ACHN (cell line): ENCODE measurements at regions not wholly inside any gene's neighbourhood (a gene's known extent, or its start where the extent isn't known, plus 50 kb on each side); places are given as distances from the start of the nearest gene placed in this dataset.
"Not testable (repeated sequence)": the region's sequence is repeated elsewhere in the genome, so short reads cannot be mapped to it uniquely, and the experiment has no call there.

Experiments
- DNase-seq: peaks from one replicate; pipeline ENCODE4 v3.0.0-alpha.2; 2015
- in situ Hi-C: cut with HindIII; loops from 2 replicates; pipeline ENCODE4 v1.10.0; 2017; ENCODE audit warnings: low sequenced_read_pairs, low pct_ligation_motif_present, low pct_unique_long_range_greater_than_20kb

DNA sequence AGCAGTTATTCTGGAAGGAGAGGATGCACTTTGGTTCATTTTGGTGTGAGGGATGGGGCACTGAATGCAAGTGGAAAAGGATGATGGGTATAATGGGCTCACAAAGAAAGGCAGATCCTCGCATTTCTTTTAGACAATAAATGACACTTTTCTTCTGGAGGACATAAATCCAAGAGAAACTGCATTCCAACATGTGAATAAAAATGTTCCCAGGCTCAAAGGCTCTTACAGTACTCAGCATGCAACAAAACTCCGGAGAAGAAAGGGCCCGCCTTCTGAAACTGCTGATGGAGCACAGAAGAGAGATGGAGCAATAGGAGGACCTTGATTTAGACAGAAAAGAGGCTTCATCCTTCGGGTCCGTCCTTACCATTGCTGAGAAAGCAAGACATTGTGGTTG is 538.2 kb upstream of the DPP6 start:
- in situ Hi-C loops, result no loop called here
- DNase-seq, result no peak

DNA sequence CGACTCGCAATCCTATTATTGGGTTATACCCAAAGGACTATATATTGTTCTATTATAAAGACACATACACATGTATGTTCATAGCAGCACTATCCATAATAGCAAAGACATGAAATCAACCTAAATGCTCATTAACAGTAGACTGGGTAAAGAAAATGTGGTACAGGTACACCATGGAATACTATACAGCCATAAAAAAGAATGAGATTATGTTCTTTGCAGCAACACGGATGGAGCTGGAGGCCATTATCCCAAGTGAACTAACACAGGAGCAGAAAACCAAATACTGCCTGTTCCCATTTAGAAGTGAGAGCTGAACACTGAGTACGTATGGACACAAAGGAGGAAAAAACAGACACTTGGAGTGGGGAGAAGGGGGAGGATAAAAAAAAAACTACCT is 536.8 kb upstream of the DPP6 start:
- in situ Hi-C loops, result no loop called here

DNA sequence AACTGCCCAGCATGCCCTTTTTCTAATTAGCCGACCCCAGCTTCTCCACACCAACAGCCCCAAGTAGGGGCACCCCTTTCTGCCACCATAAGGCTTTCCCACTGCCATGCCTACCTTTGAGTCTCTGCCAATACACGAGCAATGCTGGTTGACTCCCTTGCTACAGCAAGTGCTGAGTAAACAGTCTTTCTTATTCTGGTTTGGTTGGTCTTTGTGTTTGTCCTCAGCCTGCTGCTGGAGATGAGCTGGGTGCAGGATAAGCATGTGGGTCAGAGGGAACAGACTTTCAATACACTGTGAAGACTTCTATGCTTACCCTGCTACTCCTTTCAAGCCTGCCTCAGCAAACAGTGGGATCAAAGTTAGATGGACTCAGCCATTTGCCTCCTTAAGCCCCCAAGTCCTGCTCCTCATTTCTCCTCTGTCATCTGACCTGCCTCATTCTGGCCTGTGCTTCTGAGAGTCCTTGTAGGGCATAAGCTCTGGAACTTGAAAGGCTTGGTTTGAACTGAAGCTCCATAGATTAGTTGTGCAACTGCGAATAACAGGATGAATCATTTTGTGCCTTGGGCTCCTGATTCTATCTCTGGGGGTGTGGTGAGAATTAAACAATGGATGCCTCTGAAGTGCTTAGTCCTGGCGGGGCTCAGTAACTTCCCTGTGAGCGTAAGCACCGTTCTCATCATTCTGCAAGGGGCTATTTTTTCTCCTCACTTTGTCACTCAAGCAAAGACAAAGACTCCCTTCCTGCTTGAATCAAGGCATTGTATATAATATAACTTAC is 533.8 kb upstream of the DPP6 start:
- DNase-seq, result no peak
- in situ Hi-C loops, result no loop called here

More for the DNA sequence above, 536.8 kb upstream of the DPP6 start:
- no peak for DNase-seq

GRCh38 chr7:153521370-153521769 is 530.8 kb upstream of the DPP6 start:
- DNase-seq, result no peak
- in situ Hi-C loops, result no loop called here

GRCh38 chr7:153522261-153522660 is 529.9 kb upstream of the DPP6 start:
- in situ Hi-C loops, result no loop called here
- no peak for DNase-seq

GRCh38 chr7:153523320-153524015 is 528.7 kb upstream of the DPP6 start:
- in situ Hi-C loops, result no loop called here
- DNase-seq, result no peak

- in situ Hi-C loops, result no loop called here
Measured at GRCh38 chr7:153524070-153524601, 528.1 kb upstream of the DPP6 start.

DNA sequence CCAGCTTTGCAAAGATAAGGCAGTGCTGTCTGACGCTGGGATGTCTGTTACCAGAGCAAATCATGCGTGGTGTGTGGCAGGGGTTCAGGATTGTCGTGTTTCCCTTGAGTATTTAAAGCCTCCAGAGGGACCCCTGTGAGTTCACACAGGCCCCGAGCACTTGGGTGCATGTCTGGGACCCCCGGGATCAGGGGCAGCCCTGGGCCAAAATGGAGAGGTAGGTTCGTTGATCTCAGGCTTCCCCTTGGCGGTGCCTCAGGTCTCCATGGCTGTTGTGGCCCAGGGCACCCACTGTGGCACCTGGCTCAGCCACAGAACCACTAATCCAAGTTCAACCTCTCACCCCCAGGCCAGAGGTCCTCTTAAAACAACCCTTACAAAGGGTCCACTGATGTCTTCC is 523.1 kb upstream of the DPP6 start:
- in situ Hi-C loops, result no loop called here

More at GRCh38 chr7:153524070-153524601, 528.1 kb upstream of the DPP6 start:
- no peak for DNase-seq

DNA sequence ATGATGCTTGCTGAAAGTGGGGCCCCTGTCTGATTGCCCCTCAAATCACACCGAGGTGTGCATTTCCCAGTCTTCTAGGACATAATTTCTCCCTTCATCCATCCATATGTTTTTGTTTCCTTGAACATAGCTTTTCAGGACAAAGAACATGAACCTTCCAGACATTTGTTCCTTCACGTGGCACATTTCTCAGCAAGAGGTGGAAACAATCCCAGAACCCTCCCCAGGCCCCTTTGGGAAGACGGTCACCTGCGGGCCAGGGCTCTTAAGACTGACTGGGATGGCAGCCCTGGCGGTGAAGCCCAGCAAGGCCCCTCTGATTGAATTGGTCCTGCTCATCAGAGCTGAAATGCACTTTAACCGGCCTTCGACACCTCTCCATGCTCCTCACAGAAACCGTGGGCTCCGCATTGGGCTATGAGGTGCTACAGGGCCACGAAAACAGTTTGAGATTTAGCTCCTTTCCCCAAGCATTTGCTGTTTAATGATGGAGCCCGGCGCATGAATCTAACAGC is 522.5 kb upstream of the DPP6 start:
- DNase-seq, result no peak
- in situ Hi-C loops, result no loop called here

More for the DNA sequence above, 523.1 kb upstream of the DPP6 start:
- no peak for DNase-seq

DNA sequence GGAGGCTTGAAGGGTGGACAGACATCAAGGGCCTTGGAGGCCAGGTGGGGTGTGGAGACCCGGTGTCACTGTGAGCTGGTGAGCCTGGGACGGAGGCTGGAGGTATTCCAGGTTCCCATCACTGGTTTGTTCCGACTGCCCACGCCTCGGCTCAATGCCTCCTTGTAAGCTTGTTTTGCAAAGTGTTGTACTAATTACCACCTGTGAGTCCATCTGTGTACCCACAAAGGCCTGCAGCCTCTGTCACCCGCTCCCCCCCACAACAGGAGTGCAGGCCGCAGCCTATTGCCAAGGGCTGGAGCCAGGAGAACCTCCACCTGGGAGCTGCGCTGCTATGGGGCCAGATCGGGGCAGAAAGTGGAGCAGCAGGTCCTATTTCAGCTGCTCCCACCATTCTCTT is 521.8 kb upstream of the DPP6 start:
- in situ Hi-C loops, result no loop called here
- DNase-seq, result no peak

DNA sequence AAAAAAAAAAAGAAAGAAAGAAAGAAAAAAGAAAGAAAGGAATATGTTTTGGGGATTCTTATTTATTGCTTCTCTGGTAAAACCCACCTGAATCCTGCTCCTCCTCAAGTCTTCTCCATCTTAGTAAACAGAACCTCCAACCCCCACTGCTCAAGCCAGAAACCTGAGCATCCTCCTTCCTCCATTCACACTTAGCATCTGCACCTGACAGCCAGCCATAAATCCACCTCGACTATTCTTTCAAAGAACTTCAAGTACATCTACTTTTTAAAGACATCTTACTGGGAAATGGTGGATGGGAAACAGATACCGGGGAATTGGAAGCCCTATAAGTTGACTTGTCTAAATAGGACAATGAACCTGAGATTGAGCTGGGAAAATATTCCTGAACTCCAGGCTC is 519.9 kb upstream of the DPP6 start:
- DNase-seq, result no peak
- in situ Hi-C loops, result no loop called here

GRCh38 chr7:153537271-153537670 is 514.9 kb upstream of the DPP6 start:
- in situ Hi-C loops, result no loop called here

DNA sequence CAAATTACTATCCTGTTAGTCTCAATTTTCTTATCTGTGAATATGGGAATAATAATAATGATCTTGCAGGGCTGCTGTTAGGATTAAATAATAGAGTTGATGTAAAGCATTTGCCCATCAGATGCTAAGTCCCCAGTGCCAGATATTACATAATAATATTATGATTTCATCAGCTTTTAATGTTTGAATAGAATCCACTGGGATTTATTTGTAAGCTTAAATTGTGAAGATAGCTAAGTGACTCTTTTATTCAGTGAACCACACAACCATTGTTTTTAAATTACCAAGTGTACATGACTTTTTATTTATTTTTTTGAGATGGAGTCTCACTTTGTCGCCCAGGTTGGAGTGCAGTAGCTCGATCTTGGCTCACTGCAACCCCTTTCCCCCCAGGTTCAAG is 510.3 kb upstream of the DPP6 start:
- in situ Hi-C loops, result no loop called here
- DNase-seq, result no peak

More at GRCh38 chr7:153537271-153537670, 514.9 kb upstream of the DPP6 start:
- DNase-seq, result no peak

DNA sequence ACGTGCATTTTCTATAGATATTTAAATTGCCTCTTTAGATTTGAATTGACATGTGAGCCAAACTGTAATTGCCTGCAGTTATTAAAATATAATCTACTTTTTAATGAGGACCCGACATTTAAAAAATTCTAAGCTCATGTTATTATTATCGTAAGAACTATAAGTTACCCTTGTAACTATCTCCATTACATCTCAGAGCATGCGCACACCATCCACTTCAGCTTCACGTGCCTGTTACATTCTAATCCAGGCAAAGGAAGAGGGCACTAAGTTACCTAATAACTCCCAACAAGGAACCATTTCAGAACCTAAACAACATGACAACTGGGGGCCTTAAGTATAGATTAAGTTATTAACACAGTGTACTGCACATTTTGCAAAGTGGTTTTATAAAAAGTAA is 509.0 kb upstream of the DPP6 start:
- in situ Hi-C loops, result no loop called here

GRCh38 chr7:153550173-153550572 is 502.0 kb upstream of the DPP6 start:
- DNase-seq, result no peak
- in situ Hi-C loops, result no loop called here

More for the DNA sequence above, 509.0 kb upstream of the DPP6 start:
- no peak for DNase-seq

- no peak for DNase-seq
- in situ Hi-C loops, result no loop called here
Measured at GRCh38 chr7:153564391-153564790, 487.8 kb upstream of the DPP6 start.

GRCh38 chr7:153566324-153566723 is 485.9 kb upstream of the DPP6 start:
- in situ Hi-C loops, result no loop called here
- DNase-seq, result no peak

DNA sequence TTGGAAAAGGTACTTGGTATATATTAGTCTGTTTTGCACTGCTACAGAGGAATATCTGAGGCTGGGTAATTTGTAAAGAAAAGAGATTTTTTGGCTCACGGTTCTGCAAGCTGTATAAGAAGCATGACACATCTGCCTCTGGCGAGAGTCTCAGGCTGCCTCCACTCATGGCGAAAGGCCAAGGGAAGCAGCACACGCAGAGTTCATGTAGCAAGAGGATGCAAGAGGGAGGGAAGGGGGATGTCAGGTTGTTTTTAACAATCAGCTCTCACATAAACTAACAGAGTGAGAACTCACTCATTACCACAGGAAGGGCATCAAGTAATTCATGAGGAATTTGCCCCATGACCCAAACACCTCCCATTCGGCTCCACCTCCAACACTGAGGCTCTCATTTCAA is 484.8 kb upstream of the DPP6 start:
- in situ Hi-C loops, result no loop called here
- no peak for DNase-seq

- DNase-seq, in situ Hi-C loops: not testable (repeated sequence)
Measured at GRCh38 chr7:153569520-153569919, 482.7 kb upstream of the DPP6 start.
